HEK293T (cell line): ENCODE measurements at regions not wholly inside any gene's neighbourhood (a gene's known extent, or its start where the extent isn't known, plus 50 kb on each side); places are given as distances from the start of the nearest gene placed in this dataset.

Experiments
- ARNT ChIP-seq: fragments of 450-650 bp; IDR thresholded peaks from 2 replicates; pipeline ENCODE4 v1.6.1; 2017; ENCODE audit warnings: mild to moderate bottlenecking
- BHLHE40 ChIP-seq: fragments of 450-650 bp; IDR thresholded peaks from 2 replicates; pipeline ENCODE4 v1.6.1; 2016; ENCODE audit warnings: mild to moderate bottlenecking, moderate library complexity, borderline replicate concordance
- CTBP1 ChIP-seq: fragments of 450-650 bp; IDR thresholded peaks from 2 replicates; pipeline ENCODE4 v1.6.1; 2016; ENCODE audit warnings: borderline replicate concordance
- FOXA1 ChIP-seq: fragments of 450-650 bp; IDR thresholded peaks from 2 replicates; pipeline ENCODE4 v1.6.1; 2016; ENCODE audit warnings: mild to moderate bottlenecking
- FOXM1 ChIP-seq: fragments of 450-650 bp; IDR thresholded peaks from 2 replicates; pipeline ENCODE4 v1.6.1; 2017; ENCODE audit warnings: mild to moderate bottlenecking, borderline replicate concordance
- TARDBP ChIP-seq: fragments of 450-650 bp; IDR thresholded peaks from 2 replicates; pipeline ENCODE4 v1.6.1; 2016

- TF ChIP-seq BHLHE40 (no peak), ARNT (no peak), FOXA1 (no peak), FOXM1 (no peak), CTBP1 (no peak), TARDBP (no peak)
These were observed 221.2 kb upstream of the STK26 start for GRCh38 chrX:131801911-131802310.
